Mesodermal cell (in vitro differentiated cells): ENCODE measurements at regions not wholly inside any gene's neighbourhood (a gene's known extent, or its start where the extent isn't known, plus 50 kb on each side); places are given as distances from the start of the nearest gene placed in this dataset.

Experiments
- H3K27ac ChIP-seq: 2 replicates; pipeline ENCODE4 v1.7.0; 2013; ENCODE audit warnings: mild to moderate bottlenecking, low read depth, low read length, moderate library complexity; ENCODE audit not compliant: severe bottlenecking
- H3K36me3 ChIP-seq: 2 replicates; pipeline ENCODE4 v1.7.1; 2013; ENCODE audit warnings: mild to moderate bottlenecking, low read length, moderate library complexity; ENCODE audit not compliant: control insufficient read depth, insufficient read depth
- H3K4me1 ChIP-seq: one replicate; pipeline ENCODE4 v1.7.1; 2013; ENCODE audit warnings: mild to moderate bottlenecking, low read length; ENCODE audit not compliant: insufficient read depth, control insufficient read depth, poor library complexity, severe bottlenecking
- H3K4me3 ChIP-seq: 2 replicates; pipeline ENCODE4 v1.7.0; 2013; ENCODE audit warnings: low read length, control low read depth, mild to moderate bottlenecking; ENCODE audit not compliant: insufficient read depth, poor library complexity, severe bottlenecking; ENCODE audit errors: extremely low read depth
- H3K9me3 ChIP-seq: 2 replicates; pipeline ENCODE4 v1.7.1; 2013; ENCODE audit warnings: mild to moderate bottlenecking, low read length, moderate library complexity; ENCODE audit not compliant: control insufficient read depth
- WGBS, 2 experiments: methylation state at CpG; one replicate each; pipeline ENCODE4 v1.1.5; 2013; ENCODE audit warnings: missing lambda C conversion rate in 2 of 2; ENCODE audit not compliant: insufficient coverage in 2 of 2; 5-methylcytosine and 5-hydroxymethylcytosine counted together

- WGBS, 2 experiments = no CpG with 5 or more reads among the region's 2 CpGs
- Histone ChIP-seq H3K4me3 (no peak overlapping the region), H3K9me3 (no peaks in the 10 kb centered on the region), H3K36me3 (no peaks in the 10 kb centered on the region), H3K4me1 (peaks cover 15% of the 10 kb centered on the region), H3K27ac (no peak overlapping the region)
Observed at GRCh38 chr12:82174936-82175335, 183.3 kb downstream of the CCDC59 start.

- peaks cover 15% of the 10 kb centered on the region for H3K4me1 ChIP-seq
- no CpG with 5 or more reads among the region's 1 CpG for WGBS, 2 experiments
- no peak overlapping the region for H3K4me3 ChIP-seq
- H3K36me3 ChIP-seq = no peaks in the 10 kb centered on the region
- H3K9me3 ChIP-seq = no peaks in the 10 kb centered on the region
- H3K27ac ChIP-seq = no peak overlapping the region
Observed at GRCh38 chr12:82174383-82174782, 183.8 kb downstream of the CCDC59 start.

GRCh38 chr12:82149045-82149444 lies 209.1 kb downstream of the CCDC59 start:
- no CpG with 5 or more reads among the region's 3 CpGs for WGBS, 2 experiments
- no peaks in the 10 kb centered on the region for H3K9me3 ChIP-seq
- no peaks in the 10 kb centered on the region for H3K36me3 ChIP-seq
- no peaks in the 10 kb centered on the region for H3K4me1 ChIP-seq
- no peak overlapping the region for H3K27ac ChIP-seq
- H3K4me3 ChIP-seq = no peak overlapping the region

- no peak overlapping the region for H3K27ac ChIP-seq
- H3K4me3 ChIP-seq = no peak overlapping the region
- H3K36me3 ChIP-seq = no peaks in the 10 kb centered on the region
- 76 to 77% methylated on average over 3 of the region's 3 CpGs for WGBS, 2 experiments
- no peaks in the 10 kb centered on the region for H3K9me3 ChIP-seq
- no peaks in the 10 kb centered on the region for H3K4me1 ChIP-seq
Observed at GRCh38 chr12:82146740-82147139, 211.4 kb downstream of the CCDC59 start.

- WGBS, 2 experiments = no CpG with 5 or more reads among the region's 1 CpG
- Histone ChIP-seq H3K27ac (no peak overlapping the region), H3K36me3 (no peaks in the 10 kb centered on the region), H3K4me1 (no peaks in the 10 kb centered on the region), H3K9me3 (no peaks in the 10 kb centered on the region), H3K4me3 (no peak overlapping the region)
Observed at GRCh38 chr12:82144505-82144904, 213.7 kb downstream of the CCDC59 start.

- Histone ChIP-seq H3K4me3 (no peak overlapping the region), H3K4me1 (no peaks in the 10 kb centered on the region), H3K9me3 (no peaks in the 10 kb centered on the region), H3K36me3 (no peaks in the 10 kb centered on the region), H3K27ac (no peak overlapping the region)
- no CpG with 5 or more reads among the region's 3 CpGs for WGBS, 2 experiments
Observed at GRCh38 chr12:82132390-82132789, 225.8 kb downstream of the CCDC59 start.

- Histone ChIP-seq H3K4me1 (no peaks in the 10 kb centered on the region), H3K9me3 (no peaks in the 10 kb centered on the region), H3K36me3 (no peaks in the 10 kb centered on the region), H3K27ac (no peak overlapping the region), H3K4me3 (no peak overlapping the region)
Observed at GRCh38 chr12:82130762-82131161, 227.4 kb downstream of the CCDC59 start.

GRCh38 chr12:82124711-82125380 lies 233.3 kb downstream of the CCDC59 start:
- Histone ChIP-seq H3K9me3 (no peaks in the 10 kb centered on the region), H3K27ac (no peak overlapping the region), H3K36me3 (no peaks in the 10 kb centered on the region), H3K4me1 (no peaks in the 10 kb centered on the region), H3K4me3 (no peak overlapping the region)
- 83 to 90% methylated on average over 1 to 2 of the region's 2 CpGs for WGBS, 2 experiments

- H3K36me3 ChIP-seq = no peaks in the 10 kb centered on the region
- no peaks in the 10 kb centered on the region for H3K4me1 ChIP-seq
- H3K9me3 ChIP-seq = no peaks in the 10 kb centered on the region
- no peak overlapping the region for H3K27ac ChIP-seq
- H3K4me3 ChIP-seq = no peak overlapping the region
Observed at GRCh38 chr12:82121545-82121944, 236.6 kb downstream of the CCDC59 start.

- no peaks in the 10 kb centered on the region for H3K9me3 ChIP-seq
- no peaks in the 10 kb centered on the region for H3K4me1 ChIP-seq
- no peak overlapping the region for H3K4me3 ChIP-seq
- WGBS, 2 experiments = 93 to 94% methylated on average over 2 to 4 of the region's 4 CpGs
- no peaks in the 10 kb centered on the region for H3K36me3 ChIP-seq
- H3K27ac ChIP-seq = no peak overlapping the region
Observed at GRCh38 chr12:82120901-82121300, 237.3 kb downstream of the CCDC59 start.

GRCh38 chr12:82109243-82109642 lies 248.9 kb downstream of the CCDC59 start:
- no CpG with 5 or more reads among the region's 1 CpG for WGBS, 2 experiments
- Histone ChIP-seq H3K27ac (no peak overlapping the region), H3K9me3 (no peaks in the 10 kb centered on the region), H3K4me1 (no peaks in the 10 kb centered on the region), H3K36me3 (no peaks in the 10 kb centered on the region), H3K4me3 (no peak overlapping the region)
